ENCODE measurements at regions not wholly inside any gene's neighbourhood (a gene's known extent, or its start where the extent isn't known, plus 50 kb on each side); places are given as distances from the start of the nearest gene placed in this dataset.

DNA sequence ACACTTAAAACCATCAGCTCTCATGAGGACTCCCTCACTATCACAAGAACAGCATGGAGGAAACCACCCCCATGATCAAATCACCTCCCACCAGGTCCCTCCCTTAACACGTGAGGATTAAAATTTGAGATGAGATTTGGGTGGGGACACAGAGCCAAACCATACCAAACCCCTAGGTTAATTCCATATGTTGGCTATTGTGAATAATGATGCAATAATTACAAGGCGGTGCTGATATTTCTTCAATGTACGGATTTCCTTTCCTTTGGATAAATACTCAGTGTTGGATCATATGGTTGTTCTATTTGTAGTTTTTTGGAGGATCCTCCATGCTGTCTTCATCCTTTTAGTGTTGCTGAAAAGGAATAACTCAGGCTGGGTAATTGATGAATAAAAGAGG lies 652.1 kb upstream of the PKDCC start:
- H3K4me1 ChIP-seq, result no peaks in the 10 kb centered on the region
- no peaks in the 10 kb centered on the region for H3K27me3 ChIP-seq
- DNase-seq (ENCODE audit: low spot score in 2 of 2), result no peak
- H3K27ac ChIP-seq, result no peak overlapping the region
- H3K4me3 ChIP-seq, result no peak overlapping the region
- no peaks in the 10 kb centered on the region for H3K36me3 ChIP-seq
- H3K9me3 ChIP-seq, result no peaks in the 10 kb centered on the region
- TF ChIP-seq CTCF (IDR thresholded peaks at IDR 0.05), result no peak
- intact Hi-C loops (cut with DNase I), result no loop called here

GRCh38 chr2:41399437-41400087 lies 648.3 kb upstream of the PKDCC start:
- H3K9me3 ChIP-seq, result no peaks in the 10 kb centered on the region
- H3K36me3 ChIP-seq, result no peaks in the 10 kb centered on the region
- H3K4me3 ChIP-seq, result no peak overlapping the region
- DNase-seq (ENCODE audit: low spot score in 2 of 2), result no peak
- no peaks in the 10 kb centered on the region for H3K27me3 ChIP-seq
- H3K4me1 ChIP-seq, result no peaks in the 10 kb centered on the region
- no peak for TF ChIP-seq CTCF (IDR thresholded peaks at IDR 0.05)
- H3K27ac ChIP-seq, result no peak overlapping the region
- intact Hi-C loops (cut with DNase I), result no loop called here

DNA sequence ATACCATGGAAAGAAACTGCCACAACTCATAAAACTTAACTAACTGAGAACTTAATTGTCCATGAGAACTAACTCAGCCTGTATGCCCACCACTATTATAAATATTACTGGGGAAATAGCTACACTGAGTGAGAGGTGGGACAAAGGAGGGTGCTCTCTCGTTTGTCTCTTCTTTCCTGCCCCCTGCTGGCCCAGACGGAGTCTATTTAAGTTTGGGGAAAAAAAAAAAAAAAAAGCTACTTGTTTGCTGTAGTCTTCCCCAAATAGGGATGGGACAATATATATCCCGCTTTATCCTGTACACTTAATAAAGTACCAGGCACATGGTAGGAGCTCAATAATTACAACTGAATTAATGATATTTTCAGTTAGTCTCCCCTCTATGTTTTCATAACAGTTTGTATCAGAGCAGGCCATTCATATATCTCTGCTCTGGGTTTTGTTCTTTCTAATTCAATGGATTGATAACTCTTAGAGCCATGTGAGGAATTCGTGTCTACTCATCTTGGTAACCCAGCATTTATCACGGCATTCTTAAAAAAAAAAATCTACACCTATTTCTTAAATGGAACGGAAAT lies 647.6 kb upstream of the PKDCC start:
- H3K4me1 ChIP-seq, result no peaks in the 10 kb centered on the region
- H3K4me3 ChIP-seq, result no peak overlapping the region
- intact Hi-C loops (cut with DNase I), result no loop called here
- DNase-seq (ENCODE audit: low spot score in 2 of 2), result no peak
- H3K36me3 ChIP-seq, result no peaks in the 10 kb centered on the region
- no peak overlapping the region for H3K27ac ChIP-seq
- H3K27me3 ChIP-seq, result no peaks in the 10 kb centered on the region
- H3K9me3 ChIP-seq, result no peaks in the 10 kb centered on the region
- TF ChIP-seq CTCF (IDR thresholded peaks at IDR 0.05), result no peak

DNA sequence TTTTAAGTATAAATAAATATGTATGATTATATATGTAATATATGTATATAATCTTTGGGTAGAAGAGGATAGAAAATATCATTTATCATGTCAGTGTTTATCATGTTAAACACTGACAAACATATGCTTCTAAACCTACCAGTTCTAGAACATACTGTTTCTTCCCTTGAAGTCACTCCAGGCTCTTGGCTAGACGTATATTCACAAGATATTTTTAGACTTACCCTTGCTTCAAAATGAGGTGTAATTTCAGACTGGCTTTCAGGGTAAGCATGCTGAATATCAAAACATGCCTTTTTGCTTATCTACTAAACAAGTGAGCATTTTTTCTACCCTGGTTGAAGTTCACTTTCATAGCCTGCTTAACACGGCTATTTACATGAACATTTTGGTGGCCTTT lies 642.4 kb upstream of the PKDCC start:
- intact Hi-C loops (cut with DNase I), result no loop called here
- no peaks in the 10 kb centered on the region for H3K9me3 ChIP-seq

GRCh38 chr2:41409328-41409727 lies 638.5 kb upstream of the PKDCC start:
- no peak for DNase-seq (ENCODE audit: low spot score in 2 of 2)
- Histone ChIP-seq H3K9me3 (no peaks in the 10 kb centered on the region), H3K36me3 (no peaks in the 10 kb centered on the region), H3K27me3 (no peaks in the 10 kb centered on the region), H3K27ac (no peak overlapping the region), H3K4me1 (no peaks in the 10 kb centered on the region), H3K4me3 (no peak overlapping the region)
- no peak for TF ChIP-seq CTCF (IDR thresholded peaks at IDR 0.05)
- intact Hi-C loops (cut with DNase I), result no loop called here

More for the DNA sequence above, 642.4 kb upstream of the PKDCC start:
- H3K4me1 ChIP-seq, result no peaks in the 10 kb centered on the region
- H3K27me3 ChIP-seq, result no peaks in the 10 kb centered on the region
- no peak overlapping the region for H3K27ac ChIP-seq
- H3K4me3 ChIP-seq, result no peak overlapping the region
- H3K36me3 ChIP-seq, result no peaks in the 10 kb centered on the region
- no peak for TF ChIP-seq CTCF (IDR thresholded peaks at IDR 0.05)
- DNase-seq (ENCODE audit: low spot score in 2 of 2), result no peak

Data from ascending aorta (tissue), 2 donors.